GM18508 (cell line): ENCODE measurements at regions not wholly inside any gene's neighbourhood (a gene's known extent, or its start where the extent isn't known, plus 50 kb on each side); places are given as distances from the start of the nearest gene placed in this dataset.
"Not testable (repeated sequence)": the region's sequence is repeated elsewhere in the genome, so short reads cannot be mapped to it uniquely, and the experiment has no call there.

ENCODE experiments used
- ATAC-seq: cut with Tn5 transposase; IDR thresholded peaks from one replicate; pipeline ENCODE4 v1.9.1; 2021; ENCODE audit warnings: moderate number of reproducible peaks; ENCODE audit not compliant: insufficient read depth, unreplicated experiment

- no peak for ATAC-seq
Measured at GRCh38 chr1:4132352-4133296, 232.6 kb upstream of the C1orf174 start.

GRCh38 chr1:4133297-4133938 lies 233.3 kb upstream of the C1orf174 start:
- no peak for ATAC-seq

- no peak for ATAC-seq
Measured at GRCh38 chr1:4133939-4134321, 233.9 kb upstream of the C1orf174 start.

- ATAC-seq = not testable (repeated sequence)
Measured at GRCh38 chr1:4135853-4136252, 235.8 kb upstream of the C1orf174 start.

GRCh38 chr1:4137621-4138415 lies 237.7 kb upstream of the C1orf174 start:
- ATAC-seq = no peak

- no peak for ATAC-seq
Measured at GRCh38 chr1:4139646-4140045, 239.6 kb upstream of the C1orf174 start.

- ATAC-seq = no peak
Measured at GRCh38 chr1:4140241-4140640, 240.2 kb upstream of the C1orf174 start.

GRCh38 chr1:4140821-4141220 lies 240.7 kb upstream of the C1orf174 start:
- ATAC-seq = no peak

GRCh38 chr1:4144349-4144971 lies 244.4 kb upstream of the C1orf174 start:
- ATAC-seq = no peak

GRCh38 chr1:4146101-4146500 lies 246.0 kb upstream of the C1orf174 start:
- ATAC-seq = no peak

- ATAC-seq = no peak
Measured at GRCh38 chr1:4146614-4147013, 246.5 kb upstream of the C1orf174 start.

GRCh38 chr1:4147509-4147908 lies 247.4 kb upstream of the C1orf174 start:
- ATAC-seq = no peak

GRCh38 chr1:4149281-4149680 lies 249.2 kb upstream of the C1orf174 start:
- ATAC-seq = no peak

- no peak for ATAC-seq
Measured at GRCh38 chr1:4149831-4150230, 249.8 kb upstream of the C1orf174 start.

GRCh38 chr1:4150262-4150661 lies 250.2 kb upstream of the C1orf174 start:
- no peak for ATAC-seq

GRCh38 chr1:4152266-4152665 lies 252.2 kb upstream of the C1orf174 start:
- no peak for ATAC-seq

- ATAC-seq = no peak
Measured at GRCh38 chr1:4153571-4153970, 253.5 kb upstream of the C1orf174 start.

- ATAC-seq = no peak
Measured at GRCh38 chr1:4156241-4156973, 256.3 kb upstream of the C1orf174 start.

- no peak for ATAC-seq
Measured at GRCh38 chr1:4160181-4160580, 260.1 kb upstream of the C1orf174 start.
